Dermis blood vessel endothelial cell (primary cell): ENCODE measurements at regions not wholly inside any gene's neighbourhood (a gene's known extent, or its start where the extent isn't known, plus 50 kb on each side); places are given as distances from the start of the nearest gene placed in this dataset.
"Not testable (repeated sequence)": the region's sequence is repeated elsewhere in the genome, so short reads cannot be mapped to it uniquely, and the experiment has no call there.

Experiments
- DNase-seq: peaks from one replicate; pipeline ENCODE4 v3.0.0; 2010

- DNase-seq: no peak
Observed at GRCh38 chrX:115357326-115358120, 68.0 kb downstream of the LUZP4 start.

GRCh38 chrX:115359508-115359907 lies 70.0 kb downstream of the LUZP4 start:
- not testable (repeated sequence) for DNase-seq

- DNase-seq: no peak
Observed at GRCh38 chrX:115360220-115360781, 70.8 kb downstream of the LUZP4 start.

GRCh38 chrX:115362334-115363095 lies 73.0 kb downstream of the LUZP4 start:
- no peak for DNase-seq

GRCh38 chrX:115363372-115363771 lies 73.9 kb downstream of the LUZP4 start:
- no peak for DNase-seq

- DNase-seq: no peak
Observed at GRCh38 chrX:115363897-115364296, 74.4 kb downstream of the LUZP4 start.

- DNase-seq: no peak
Observed at GRCh38 chrX:115364670-115365069, 75.2 kb downstream of the LUZP4 start.

GRCh38 chrX:115366535-115366934 lies 77.0 kb downstream of the LUZP4 start:
- no peak for DNase-seq

GRCh38 chrX:115367455-115367854 lies 77.9 kb downstream of the LUZP4 start:
- DNase-seq: peak; percentile 75

GRCh38 chrX:115367951-115368350 lies 78.4 kb downstream of the LUZP4 start:
- peak; percentile 63 for DNase-seq

GRCh38 chrX:115368876-115369275 lies 79.4 kb downstream of the LUZP4 start:
- no peak for DNase-seq

- DNase-seq: peak; percentile 75
Observed at GRCh38 chrX:115372152-115372551, 82.6 kb downstream of the LUZP4 start.

GRCh38 chrX:115373308-115373707 lies 83.8 kb downstream of the LUZP4 start:
- DNase-seq: no peak

GRCh38 chrX:115378471-115378870 lies 89.0 kb downstream of the LUZP4 start:
- DNase-seq: peak; percentile 21

GRCh38 chrX:115387327-115387726 lies 97.8 kb downstream of the LUZP4 start:
- DNase-seq: no peak

GRCh38 chrX:115388879-115389278 lies 99.4 kb downstream of the LUZP4 start:
- DNase-seq: no peak

GRCh38 chrX:115390078-115390477 lies 100.6 kb downstream of the LUZP4 start:
- DNase-seq: no peak

GRCh38 chrX:115392031-115392430 lies 102.5 kb downstream of the LUZP4 start:
- DNase-seq: no peak

- DNase-seq: no peak
Observed at GRCh38 chrX:115392871-115393270, 103.4 kb downstream of the LUZP4 start.

GRCh38 chrX:115393271-115393670 lies 103.8 kb downstream of the LUZP4 start:
- DNase-seq: no peak

- DNase-seq: not testable (repeated sequence)
Observed at GRCh38 chrX:115394806-115395205, 105.3 kb downstream of the LUZP4 start.

GRCh38 chrX:115399306-115399705 lies 109.8 kb downstream of the LUZP4 start:
- peak; percentile 11 for DNase-seq

GRCh38 chrX:115400960-115401359 lies 111.4 kb downstream of the LUZP4 start:
- no peak for DNase-seq

- DNase-seq: no peak
Observed at GRCh38 chrX:115402299-115402698, 112.8 kb downstream of the LUZP4 start.
